ENCODE measurements at regions not wholly inside any gene's neighbourhood (a gene's known extent, or its start where the extent isn't known, plus 50 kb on each side); places are given as distances from the start of the nearest gene placed in this dataset.

DNA sequence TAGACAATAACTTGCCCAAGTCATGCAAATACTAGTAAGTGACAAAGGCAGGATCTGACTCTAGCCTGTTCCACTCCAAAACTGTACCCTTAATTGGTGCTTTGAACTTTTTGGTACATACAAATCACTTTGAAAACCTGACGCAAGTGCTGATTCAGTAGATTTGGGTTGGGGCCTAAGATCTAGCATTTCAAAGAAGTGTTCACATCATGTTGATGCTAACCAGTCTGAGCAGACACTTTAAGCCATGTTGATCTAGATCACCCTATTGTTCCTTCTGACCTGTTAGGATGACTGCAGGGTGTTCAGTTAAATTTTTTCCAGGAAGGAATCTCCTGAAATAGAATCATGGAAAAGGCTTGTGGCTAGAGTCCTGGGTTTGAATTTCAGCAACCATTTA is 57.7 kb upstream of the CPEB4 start:
- TF ChIP-seq, protein P1, sequence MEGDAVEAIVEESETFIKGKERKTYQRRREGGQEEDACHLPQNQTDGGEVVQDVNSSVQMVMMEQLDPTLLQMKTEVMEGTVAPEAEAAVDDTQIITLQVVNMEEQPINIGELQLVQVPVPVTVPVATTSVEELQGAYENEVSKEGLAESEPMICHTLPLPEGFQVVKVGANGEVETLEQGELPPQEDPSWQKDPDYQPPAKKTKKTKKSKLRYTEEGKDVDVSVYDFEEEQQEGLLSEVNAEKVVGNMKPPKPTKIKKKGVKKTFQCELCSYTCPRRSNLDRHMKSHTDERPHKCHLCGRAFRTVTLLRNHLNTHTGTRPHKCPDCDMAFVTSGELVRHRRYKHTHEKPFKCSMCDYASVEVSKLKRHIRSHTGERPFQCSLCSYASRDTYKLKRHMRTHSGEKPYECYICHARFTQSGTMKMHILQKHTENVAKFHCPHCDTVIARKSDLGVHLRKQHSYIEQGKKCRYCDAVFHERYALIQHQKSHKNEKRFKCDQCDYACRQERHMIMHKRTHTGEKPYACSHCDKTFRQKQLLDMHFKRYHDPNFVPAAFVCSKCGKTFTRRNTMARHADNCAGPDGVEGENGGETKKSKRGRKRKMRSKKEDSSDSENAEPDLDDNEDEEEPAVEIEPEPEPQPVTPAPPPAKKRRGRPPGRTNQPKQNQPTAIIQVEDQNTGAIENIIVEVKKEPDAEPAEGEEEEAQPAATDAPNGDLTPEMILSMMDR (IDR thresholded peaks at IDR 0.05), result no peak
- no peak for TF ChIP-seq POLR2A (IDR thresholded peaks at IDR 0.05)

Measured in heart left ventricle (tissue), 13 donors.